HepG2 (cell line): ENCODE measurements at regions not wholly inside any gene's neighbourhood (a gene's known extent, or its start where the extent isn't known, plus 50 kb on each side); places are given as distances from the start of the nearest gene placed in this dataset.

Experiments used
- ATAC-seq: fragments of 200-7000 bp; cut with Tn5 transposase; 3 replicates; pipeline ENCODE4 v1.9.1; 2020; ENCODE audit warnings: mild to moderate bottlenecking, moderate library complexity
- BruUV-seq: library from RNA; stranded (reverse); fragments of 400-500 nt; replicated peaks from 2 replicates; lab custom pipeline; 2021; lab: Mats Ljungman, UMichigan
- CTCF ChIA-PET: fragments of 300-600 bp; formaldehyde crosslinking; extraction: SDS; loops from one replicate; lab custom pipeline; 2021; ENCODE audit warnings: low total read pairs, inconsistent platforms, low intra/inter-chr PET ratio; lab: Yijun Ruan, JAX
- POLR2A ChIA-PET: fragments of 350-600 bp; sonication (Branson Sonifier 250); formaldehyde crosslinking; loops from one replicate; lab custom pipeline; 2020; ENCODE audit warnings: antibody characterized with exemption, inconsistent platforms; lab: Yijun Ruan, JAX
- DNase-seq: peaks from one replicate; pipeline ENCODE4 v3.0.0-alpha.2; 2015; ENCODE audit warnings: low spot score
- FAIRE-seq: peaks from 3 replicates; lab custom pipeline; 2011; peaks lifted over from hg19 to GRCh38; lab: Jason Lieb, UNC
- H2AFZ ChIP-seq: one replicate; pipeline ENCODE4 v1.6.1; 2011; ENCODE audit warnings: low read length, inconsistent platforms
- H3K27ac ChIP-seq: fragments of 300-600 bp; 3 replicates; pipeline ENCODE4 v1.8.0; 2011; ENCODE audit warnings: mixed run types, mild to moderate bottlenecking, mixed read lengths, low read length, inconsistent platforms; ENCODE audit not compliant: insufficient read depth; ENCODE audit errors: extremely low read length
- H3K27me3 ChIP-seq, 2 experiments: fragments of 200-600 bp in 1 of 2; 2 replicates in 1 of 2; 3 replicates in 1 of 2; pipeline versions ENCODE4 v1.6.0 to v1.8.0; 2011; ENCODE audit warnings: low read length in 2 of 2, mild to moderate bottlenecking in 2 of 2, moderate library complexity in 2 of 2, inconsistent platforms in 1 of 2; ENCODE audit not compliant: insufficient read depth in 2 of 2, control insufficient read depth in 1 of 2
- H3K36me3 ChIP-seq, 2 experiments: fragments of 200-600 bp in 1 of 2; replicated peaks in 1 of 2; 2 replicates in 1 of 2; 3 replicates in 1 of 2; pipeline versions ENCODE4 v1.5.1 to v1.8.0; 2011; ENCODE audit warnings: low read length in 2 of 2, inconsistent platforms in 1 of 2; ENCODE audit not compliant: insufficient read depth in 2 of 2, control insufficient read depth in 1 of 2
- H3K4me1 ChIP-seq: 2 replicates; pipeline ENCODE4 v1.5.1; 2012; ENCODE audit warnings: low read length, inconsistent platforms; ENCODE audit not compliant: insufficient read depth
- H3K4me2 ChIP-seq: 2 replicates; pipeline ENCODE4 v1.6.0; 2011; ENCODE audit warnings: low read depth, low read length, inconsistent platforms
- H3K4me3 ChIP-seq, 3 experiments: fragments of 200-600 bp in 1 of 3; sonication (generic), shearing (Covaris generic) in 1 of 3; replicated peaks in 1 of 3; 2 replicates each; pipeline ENCODE4 v1.5.1; 2011 to 2016; ENCODE audit warnings: low read length in 3 of 3, inconsistent platforms in 2 of 3, low read depth in 2 of 3, mild to moderate bottlenecking in 2 of 3, control low read depth in 1 of 3, mixed read lengths in 1 of 3; ENCODE audit not compliant: insufficient read depth in 1 of 3
- H3K79me2 ChIP-seq: one replicate; pipeline ENCODE4 v1.6.1; 2011; ENCODE audit warnings: low read length, inconsistent platforms; ENCODE audit not compliant: insufficient read depth
- H3K9ac ChIP-seq: 2 replicates; pipeline ENCODE4 v1.6.0; 2011; ENCODE audit warnings: mild to moderate bottlenecking, low read depth, low read length, inconsistent platforms; ENCODE audit not compliant: insufficient read depth
- H3K9me3 ChIP-seq: 2 replicates; pipeline ENCODE4 v1.5.1; 2012; ENCODE audit warnings: mild to moderate bottlenecking, low read length
- H4K20me1 ChIP-seq: 2 replicates; pipeline ENCODE4 v1.6.0; 2011; ENCODE audit warnings: inconsistent platforms, mild to moderate bottlenecking, low read length, moderate library complexity; ENCODE audit not compliant: insufficient read depth
- ATF4 ChIP-seq, 2 experiments: fragments of 450-650 bp in 1 of 2; sonication (generic) in 1 of 2; formaldehyde crosslinking; IDR thresholded peaks; 2 replicates each; pipeline versions ENCODE4 v1.5.0 to v1.8.0; 2020 to 2022; ENCODE audit warnings: mild to moderate bottlenecking in 1 of 2, missing genetic modification reagents in 1 of 2
- CENPT ChIP-seq: sonication (generic); formaldehyde crosslinking; IDR thresholded peaks from 2 replicates; pipeline ENCODE4 v1.8.0; 2022; ENCODE audit warnings: low read depth, mild to moderate bottlenecking, moderate library complexity, missing genetic modification reagents
- ELK4 ChIP-seq: sonication (generic); formaldehyde crosslinking; IDR thresholded peaks from 2 replicates; pipeline ENCODE4 v1.9.0; 2021; ENCODE audit warnings: missing genetic modification reagents, borderline replicate concordance
- HNRNPUL1 ChIP-seq: fragments of 200-400 bp; formaldehyde crosslinking; IDR thresholded peaks from 2 replicates; pipeline ENCODE4 v1.6.1; 2017; ENCODE audit warnings: low read depth, mild to moderate bottlenecking, low read length, moderate library complexity
- RORA ChIP-seq: sonication (generic); formaldehyde crosslinking; IDR thresholded peaks from 2 replicates; pipeline ENCODE4 v1.5.0; 2020; ENCODE audit warnings: mild to moderate bottlenecking, missing genetic modification reagents, moderate library complexity
- SNRNP70 ChIP-seq: fragments of 200-400 bp; formaldehyde crosslinking; IDR thresholded peaks from 2 replicates; pipeline ENCODE4 v1.6.1; 2017; ENCODE audit warnings: mild to moderate bottlenecking, low read depth, low read length, moderate library complexity
- ZBTB38 ChIP-seq: sonication (generic); formaldehyde crosslinking; IDR thresholded peaks from 2 replicates; pipeline ENCODE4 v1.5.1; 2020; ENCODE audit warnings: mild to moderate bottlenecking, missing genetic modification reagents
- ZNF20 ChIP-seq: sonication (generic); formaldehyde crosslinking; IDR thresholded peaks from 2 replicates; pipeline ENCODE4 v1.4.0; 2020; ENCODE audit warnings: mild to moderate bottlenecking, moderate library complexity, missing genetic modification reagents
- ZNF256 ChIP-seq: sonication (generic); formaldehyde crosslinking; conservative IDR thresholded peaks from 2 replicates; pipeline ENCODE4 v1.4.0; 2020; ENCODE audit warnings: missing genetic modification reagents
- ZNF547 ChIP-seq: sonication (generic); formaldehyde crosslinking; IDR thresholded peaks from 2 replicates; pipeline ENCODE4 v1.5.1; 2020; ENCODE audit warnings: mild to moderate bottlenecking, missing genetic modification reagents
- ZNF772 ChIP-seq: sonication (generic); formaldehyde crosslinking; IDR thresholded peaks from 2 replicates; pipeline ENCODE4 v1.5.0; 2020; ENCODE audit warnings: mild to moderate bottlenecking, missing genetic modification reagents
- WGBS: methylation state at CpG from one replicate; pipeline ENCODE4 v1.1.6; 2017; ENCODE audit warnings: low lambda C conversion rate; 5-methylcytosine and 5-hydroxymethylcytosine counted together
- in situ Hi-C: cut with HindIII; loops from 2 replicates; pipeline ENCODE4 v1.10.0; 2017; ENCODE audit warnings: low pct_unique_long_range_greater_than_20kb; ENCODE audit not compliant: extremely low pct_ligation_motif_present
- intact Hi-C: fragments of 100-400 bp; cut with micrococcal nuclease; formaldehyde crosslinking; loops from one replicate; pipeline ENCODE4 v1.10.0; 2022; ENCODE audit not compliant: unreplicated experiment

- no peak for TF ChIP-seq ZNF256 (CRISPR knock-in tag)
- TF ChIP-seq ATF4 (CRISPR knock-in tag; IDR thresholded peaks at IDR 0.05): no peak
- TF ChIP-seq ELK4 (CRISPR knock-in tag): no peak
- TF ChIP-seq ZNF547 (CRISPR knock-in tag): no peak
- no peak for TF ChIP-seq ZBTB38
- no peak for TF ChIP-seq RORA (CRISPR knock-in tag)
- TF ChIP-seq HNRNPUL1: no peak
- no peak for TF ChIP-seq CENPT (CRISPR knock-in tag)
- TF ChIP-seq ZNF772 (CRISPR knock-in tag): no peak
- no peak for TF ChIP-seq SNRNP70
- TF ChIP-seq ZNF20: no peak
- TF ChIP-seq, all 625 proteins: peak for 0
- Histone ChIP-seq H3K9ac (no peak overlapping the region), H2AFZ (no peak overlapping the region), H3K27ac (no peak overlapping the region), H3K36me3 (no peaks in the 10 kb centered on the region), H3K27me3 (no peaks in the 10 kb centered on the region), H3K9me3 (no peaks in the 10 kb centered on the region), H4K20me1 (no peaks in the 10 kb centered on the region), H3K4me2 (no peak overlapping the region), H3K79me2 (no peaks in the 10 kb centered on the region), H3K4me3 (no peak overlapping the region), H3K4me1 (no peaks in the 10 kb centered on the region)
- intact Hi-C loops (no loop called here), in situ Hi-C loops (no loop called here)
- FAIRE-seq: no peak
- CTCF ChIA-PET: no interaction called here
- POLR2A ChIA-PET: no interaction called here
- 0% methylated on average over 3 of the region's 3 CpGs for WGBS
- no peak for DNase-seq
- no peak for ATAC-seq
- BruUV-seq: no TSS peak
Measured at GRCh38 chr6:156432543-156432942, 344.6 kb upstream of the ARID1B start.
